HCT116 (cell line): ENCODE measurements at regions not wholly inside any gene's neighbourhood (a gene's known extent, or its start where the extent isn't known, plus 50 kb on each side); places are given as distances from the start of the nearest gene placed in this dataset.

ENCODE experiments used
- ATAC-seq: fragments of 200-7000 bp; cut with Tn5 transposase; 2 replicates; pipeline ENCODE4 v1.9.1; 2020; ENCODE audit warnings: mild to moderate bottlenecking, moderate library complexity
- BruUV-seq: library from RNA; stranded (reverse); fragments of 400-500 nt; replicated peaks from 2 replicates; lab custom pipeline; 2021; lab: Mats Ljungman, UMichigan
- CTCF ChIA-PET: fragments of 300-600 bp; sonication (Branson Sonifier 250); formaldehyde crosslinking; loops from one replicate; lab custom pipeline; 2021; ENCODE audit warnings: antibody characterized with exemption; lab: Charles Lee
- POLR2A ChIA-PET: fragments of 300-600, 350-600 bp; sonication (Branson Sonifier 250); formaldehyde crosslinking; loops from one replicate; lab custom pipeline; 2021; ENCODE audit warnings: antibody characterized with exemption; lab: Charles Lee
- RAD21 ChIA-PET, 2 experiments: fragments of 300-600 bp; sonication (Branson Sonifier 250); formaldehyde crosslinking; loops; one replicate each; lab custom pipeline; 2023; ENCODE audit warnings: low total read pairs in 2 of 2; ENCODE audit not compliant: uncharacterized antibody in 2 of 2, unreplicated experiment in 2 of 2, low non-redundant PET in 1 of 2; lab: Charles Lee
- DNase-seq: peaks from one replicate; pipeline ENCODE4 v3.0.0-alpha.2; 2010; ENCODE audit warnings: low read depth, low spot score
- H2AFZ ChIP-seq: fragments of 200-600 bp; shearing (Covaris generic), sonication (generic); 2 replicates; pipeline ENCODE4 v1.6.1; 2017; ENCODE audit warnings: low read depth, mixed run types, mixed read lengths, antibody characterized with exemption, low read length; ENCODE audit not compliant: poor library complexity, severe bottlenecking
- H3K27ac ChIP-seq: 2 replicates; pipeline ENCODE4 v1.5.1; 2012; ENCODE audit warnings: low read depth, low read length
- H3K27me3 ChIP-seq: fragments of 200-600 bp; sonication (generic); 2 replicates; pipeline ENCODE4 v1.6.1; 2016; ENCODE audit warnings: mixed run types, low read length, mixed read lengths; ENCODE audit not compliant: insufficient read depth
- H3K36me3 ChIP-seq, 2 experiments: fragments of 200-500 bp in 1 of 2; fragments of 200-600 bp in 1 of 2; sonication (Bioruptor generic) in 1 of 2; sonication (generic) in 1 of 2; 2 replicates each; pipeline versions ENCODE4 v1.5.1 to v1.6.1; 2014 to 2016; ENCODE audit warnings: low read length in 2 of 2, inconsistent platforms in 1 of 2, mixed read lengths in 1 of 2, mixed run types in 1 of 2; ENCODE audit not compliant: insufficient read depth in 2 of 2, control insufficient read depth in 1 of 2
- H3K4me1 ChIP-seq, 2 experiments: fragments of 200-600 bp in 1 of 2; sonication (generic) in 1 of 2; 2 replicates each; pipeline versions ENCODE4 v1.5.1 to v1.6.1; 2012 to 2017; ENCODE audit warnings: low read length in 2 of 2, inconsistent platforms in 1 of 2, mild to moderate bottlenecking in 1 of 2, mixed read lengths in 1 of 2, mixed run types in 1 of 2, moderate library complexity in 1 of 2; ENCODE audit not compliant: insufficient read depth in 2 of 2, control insufficient read depth in 1 of 2
- H3K4me2 ChIP-seq: fragments of 200-600 bp; sonication (generic); 2 replicates; pipeline ENCODE4 v1.6.1; 2017; ENCODE audit warnings: mixed run types, low read length, mixed read lengths
- H3K4me3 ChIP-seq, 2 experiments: fragments of 200-600 bp in 1 of 2; sonication (generic) in 1 of 2; replicated peaks in 1 of 2; 2 replicates each; pipeline ENCODE4 v1.5.1; 2011 to 2016; ENCODE audit warnings: low read length in 2 of 2, control low read depth in 1 of 2, low read depth in 1 of 2, mild to moderate bottlenecking in 1 of 2, mixed read lengths in 1 of 2, mixed run types in 1 of 2
- H3K79me2 ChIP-seq: fragments of 200-600 bp; sonication (generic); 2 replicates; pipeline ENCODE4 v1.6.1; 2017; ENCODE audit warnings: mild to moderate bottlenecking, mixed run types, low read length, moderate library complexity, mixed read lengths; ENCODE audit not compliant: insufficient read depth
- H3K9ac ChIP-seq: fragments of 200-600 bp; sonication (generic); 2 replicates; pipeline ENCODE4 v1.6.1; 2016; ENCODE audit warnings: low read length, mixed read lengths
- H3K9me2 ChIP-seq: fragments of 200-600 bp; sonication (generic), shearing (Covaris generic); 2 replicates; pipeline ENCODE4 v1.6.1; 2017; ENCODE audit warnings: mixed run types, mild to moderate bottlenecking, moderate library complexity; ENCODE audit not compliant: insufficient read depth
- H3K9me3 ChIP-seq, 2 experiments: fragments of 200-500 bp in 1 of 2; fragments of 200-600 bp in 1 of 2; sonication (Bioruptor generic) in 1 of 2; sonication (generic) in 1 of 2; 2 replicates each; pipeline ENCODE4 v1.6.1; 2014 to 2017; ENCODE audit warnings: low read length in 2 of 2, mixed read lengths in 2 of 2, inconsistent platforms in 1 of 2, low read depth in 1 of 2, mild to moderate bottlenecking in 1 of 2, mixed run types in 1 of 2, moderate library complexity in 1 of 2; ENCODE audit not compliant: control insufficient read depth in 1 of 2, insufficient read depth in 1 of 2
- H4K20me1 ChIP-seq: fragments of 200-600 bp; sonication (generic), shearing (Covaris generic); 2 replicates; pipeline ENCODE4 v1.6.1; 2017; ENCODE audit warnings: mixed run types, mild to moderate bottlenecking, moderate library complexity; ENCODE audit not compliant: insufficient read depth
- CEBPB ChIP-seq: IDR thresholded peaks from 2 replicates; pipeline ENCODE4 v1.6.1; 2012; ENCODE audit warnings: low read depth
- ELF1 ChIP-seq: IDR thresholded peaks from 2 replicates; pipeline ENCODE4 v1.6.1; 2012; ENCODE audit warnings: low read depth, borderline replicate concordance
- EZH2 ChIP-seq: fragments of 200-600 bp; sonication (generic); IDR thresholded peaks from 2 replicates; pipeline ENCODE4 v1.6.1; 2017; ENCODE audit warnings: antibody characterized with exemption, mixed run types
- RAD21 ChIP-seq: IDR thresholded peaks from 2 replicates; pipeline ENCODE4 v1.6.1; 2012; ENCODE audit warnings: low read depth, mild to moderate bottlenecking
- SIN3A ChIP-seq: IDR thresholded peaks from 2 replicates; pipeline ENCODE4 v1.6.1; 2012; ENCODE audit warnings: low read depth
- ZBTB33 ChIP-seq: IDR thresholded peaks from 2 replicates; pipeline ENCODE4 v1.6.1; 2011; ENCODE audit warnings: mild to moderate bottlenecking, low read length, moderate library complexity; ENCODE audit not compliant: insufficient replicate concordance; ENCODE audit errors: extremely low read depth
- ZNF274 ChIP-seq: fragments of 200-500 bp; sonication (Bioruptor generic); IDR thresholded peaks from 2 replicates; pipeline ENCODE4 v1.6.1; 2014; ENCODE audit warnings: mild to moderate bottlenecking, low read depth, low read length, inconsistent platforms
- intact Hi-C: fragments of 100-400 bp; cut with micrococcal nuclease; formaldehyde crosslinking; loops from 2 replicates; pipeline ENCODE4 v1.10.0; 2022
- TF ChIP-seq, protein P1 (sequence below): IDR thresholded peaks from 2 replicates; pipeline ENCODE4 v1.6.1; 2012; ENCODE audit warnings: low read depth

GRCh38 chr5:34530637-34531036 lies 125.5 kb upstream of the RAI14 start:
- Histone ChIP-seq H3K4me1 (no peaks in the 10 kb centered on the region), H3K9ac (no peak overlapping the region), H3K27ac (no peak overlapping the region), H3K4me3 (no peak overlapping the region), H3K36me3 (no peaks in the 10 kb centered on the region), H3K79me2 (no peaks in the 10 kb centered on the region), H3K9me2 (no peaks in the 10 kb centered on the region), H3K9me3 (no peaks in the 10 kb centered on the region), H3K27me3 (no peaks in the 10 kb centered on the region), H3K4me2 (no peak overlapping the region), H2AFZ (no peak overlapping the region), H4K20me1 (no peaks in the 10 kb centered on the region)
- ChIA-PET CTCF (no interaction called here), RAD21 (no interaction called here), POLR2A (no interaction called here)
- TF ChIP-seq ZBTB33 (no peak), CEBPB (no peak), RAD21 (no peak)
- BruUV-seq: no TSS peak
- no peak for DNase-seq
- no peak for ATAC-seq
- intact Hi-C loops: no loop called here

- Histone ChIP-seq H3K4me2 (no peak overlapping the region), H4K20me1 (no peaks in the 10 kb centered on the region), H3K4me1 (no peaks in the 10 kb centered on the region), H3K27ac (no peak overlapping the region), H3K36me3 (no peaks in the 10 kb centered on the region), H3K27me3 (no peaks in the 10 kb centered on the region), H3K9ac (no peak overlapping the region), H3K79me2 (no peaks in the 10 kb centered on the region), H3K4me3 (no peak overlapping the region), H2AFZ (no peak overlapping the region), H3K9me2 (no peaks in the 10 kb centered on the region), H3K9me3 (no peaks in the 10 kb centered on the region)
- ATAC-seq: no peak
- RAD21 ChIA-PET: no interaction called here
- DNase-seq: no peak
- CTCF ChIA-PET: no interaction called here
- TF ChIP-seq ELF1: no peak
- no peak for TF ChIP-seq SIN3A
- TF ChIP-seq ZNF274: no peak
- TF ChIP-seq EZH2: no peak
- TF ChIP-seq, protein P1, sequence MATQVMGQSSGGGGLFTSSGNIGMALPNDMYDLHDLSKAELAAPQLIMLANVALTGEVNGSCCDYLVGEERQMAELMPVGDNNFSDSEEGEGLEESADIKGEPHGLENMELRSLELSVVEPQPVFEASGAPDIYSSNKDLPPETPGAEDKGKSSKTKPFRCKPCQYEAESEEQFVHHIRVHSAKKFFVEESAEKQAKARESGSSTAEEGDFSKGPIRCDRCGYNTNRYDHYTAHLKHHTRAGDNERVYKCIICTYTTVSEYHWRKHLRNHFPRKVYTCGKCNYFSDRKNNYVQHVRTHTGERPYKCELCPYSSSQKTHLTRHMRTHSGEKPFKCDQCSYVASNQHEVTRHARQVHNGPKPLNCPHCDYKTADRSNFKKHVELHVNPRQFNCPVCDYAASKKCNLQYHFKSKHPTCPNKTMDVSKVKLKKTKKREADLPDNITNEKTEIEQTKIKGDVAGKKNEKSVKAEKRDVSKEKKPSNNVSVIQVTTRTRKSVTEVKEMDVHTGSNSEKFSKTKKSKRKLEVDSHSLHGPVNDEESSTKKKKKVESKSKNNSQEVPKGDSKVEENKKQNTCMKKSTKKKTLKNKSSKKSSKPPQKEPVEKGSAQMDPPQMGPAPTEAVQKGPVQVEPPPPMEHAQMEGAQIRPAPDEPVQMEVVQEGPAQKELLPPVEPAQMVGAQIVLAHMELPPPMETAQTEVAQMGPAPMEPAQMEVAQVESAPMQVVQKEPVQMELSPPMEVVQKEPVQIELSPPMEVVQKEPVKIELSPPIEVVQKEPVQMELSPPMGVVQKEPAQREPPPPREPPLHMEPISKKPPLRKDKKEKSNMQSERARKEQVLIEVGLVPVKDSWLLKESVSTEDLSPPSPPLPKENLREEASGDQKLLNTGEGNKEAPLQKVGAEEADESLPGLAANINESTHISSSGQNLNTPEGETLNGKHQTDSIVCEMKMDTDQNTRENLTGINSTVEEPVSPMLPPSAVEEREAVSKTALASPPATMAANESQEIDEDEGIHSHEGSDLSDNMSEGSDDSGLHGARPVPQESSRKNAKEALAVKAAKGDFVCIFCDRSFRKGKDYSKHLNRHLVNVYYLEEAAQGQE: no peak
- intact Hi-C loops: no loop called here
- POLR2A ChIA-PET: no interaction called here
- no TSS peak for BruUV-seq
Measured at GRCh38 chr5:34531751-34532360, 124.3 kb upstream of the RAI14 start.
